ENCODE measurements at regions not wholly inside any gene's neighbourhood (a gene's known extent, or its start where the extent isn't known, plus 50 kb on each side); places are given as distances from the start of the nearest gene placed in this dataset.

- TF ChIP-seq CTCF (conservative IDR thresholded peaks at IDR 0.05; ENCODE audit: low read length), result no peak
- TF ChIP-seq EZH2phosphoT487 (IDR thresholded peaks at IDR 0.05; ENCODE audit: borderline replicate concordance, low read depth, low read length), result no peak
Observed at GRCh38 chr9:1702701-1703100, 312.4 kb upstream of the SMARCA2 start.

All from OCI-LY7 (cell line).